ENCODE measurements at regions not wholly inside any gene's neighbourhood (a gene's known extent, or its start where the extent isn't known, plus 50 kb on each side); places are given as distances from the start of the nearest gene placed in this dataset.
A peak's percentile ranks its signal among the peaks of the same experiment; 100 is the strongest.

DNA sequence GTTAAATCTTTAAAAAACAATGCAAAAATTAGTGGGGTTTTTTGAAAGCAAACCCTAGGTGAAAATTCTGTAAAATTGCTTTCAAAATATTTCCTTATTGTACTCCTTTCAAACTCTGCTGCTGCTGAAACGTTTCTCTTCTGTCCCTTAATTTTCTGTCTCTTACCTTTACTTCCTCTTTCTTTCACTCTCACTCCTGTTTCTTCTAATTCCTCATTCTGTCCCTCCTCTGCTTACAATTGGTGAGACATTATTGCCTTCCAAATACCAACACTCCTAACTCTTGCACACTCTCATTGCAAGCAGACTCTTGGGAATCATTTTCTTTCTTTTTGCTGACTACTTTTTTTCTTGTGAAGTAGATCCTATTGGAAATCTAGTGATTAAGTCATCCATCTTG lies 685.6 kb upstream of the SLITRK1 start:
- no peak for DNase-seq (ENCODE audit: low read depth)
- H3K4me3 ChIP-seq (ENCODE audit: low read depth, low read length): no peak overlapping the region
- TF ChIP-seq, protein P1, sequence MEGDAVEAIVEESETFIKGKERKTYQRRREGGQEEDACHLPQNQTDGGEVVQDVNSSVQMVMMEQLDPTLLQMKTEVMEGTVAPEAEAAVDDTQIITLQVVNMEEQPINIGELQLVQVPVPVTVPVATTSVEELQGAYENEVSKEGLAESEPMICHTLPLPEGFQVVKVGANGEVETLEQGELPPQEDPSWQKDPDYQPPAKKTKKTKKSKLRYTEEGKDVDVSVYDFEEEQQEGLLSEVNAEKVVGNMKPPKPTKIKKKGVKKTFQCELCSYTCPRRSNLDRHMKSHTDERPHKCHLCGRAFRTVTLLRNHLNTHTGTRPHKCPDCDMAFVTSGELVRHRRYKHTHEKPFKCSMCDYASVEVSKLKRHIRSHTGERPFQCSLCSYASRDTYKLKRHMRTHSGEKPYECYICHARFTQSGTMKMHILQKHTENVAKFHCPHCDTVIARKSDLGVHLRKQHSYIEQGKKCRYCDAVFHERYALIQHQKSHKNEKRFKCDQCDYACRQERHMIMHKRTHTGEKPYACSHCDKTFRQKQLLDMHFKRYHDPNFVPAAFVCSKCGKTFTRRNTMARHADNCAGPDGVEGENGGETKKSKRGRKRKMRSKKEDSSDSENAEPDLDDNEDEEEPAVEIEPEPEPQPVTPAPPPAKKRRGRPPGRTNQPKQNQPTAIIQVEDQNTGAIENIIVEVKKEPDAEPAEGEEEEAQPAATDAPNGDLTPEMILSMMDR (IDR thresholded peaks at IDR 0.05; ENCODE audit: insufficient read depth, low read length): no peak

- DNase-seq (ENCODE audit: low read depth): no peak
- TF ChIP-seq, protein P1 (IDR thresholded peaks at IDR 0.05; ENCODE audit: insufficient read depth, low read length): no peak
- H3K4me3 ChIP-seq (ENCODE audit: low read depth, low read length): no peak overlapping the region
Observed at GRCh38 chr13:84566780-84567179, 684.5 kb upstream of the SLITRK1 start.

GRCh38 chr13:84563611-84564010 lies 681.3 kb upstream of the SLITRK1 start:
- no peak overlapping the region for H3K4me3 ChIP-seq (ENCODE audit: low read depth, low read length)
- TF ChIP-seq, protein P1 (IDR thresholded peaks at IDR 0.05; ENCODE audit: insufficient read depth, low read length): no peak
- no peak for DNase-seq (ENCODE audit: low read depth)

- TF ChIP-seq, protein P1 (IDR thresholded peaks at IDR 0.05; ENCODE audit: insufficient read depth, low read length): no peak
- no peak overlapping the region for H3K4me3 ChIP-seq (ENCODE audit: low read depth, low read length)
- DNase-seq (ENCODE audit: low read depth): peak; percentile 4
Observed at GRCh38 chr13:84553227-84553626, 671.0 kb upstream of the SLITRK1 start.

GRCh38 chr13:84543962-84544361 lies 661.7 kb upstream of the SLITRK1 start:
- no peak for DNase-seq (ENCODE audit: low read depth)
- TF ChIP-seq, protein P1 (IDR thresholded peaks at IDR 0.05; ENCODE audit: insufficient read depth, low read length): no peak
- H3K4me3 ChIP-seq (ENCODE audit: low read depth, low read length): no peak overlapping the region

GRCh38 chr13:84542348-84542747 lies 660.1 kb upstream of the SLITRK1 start:
- H3K4me3 ChIP-seq (ENCODE audit: low read depth, low read length): no peak overlapping the region
- TF ChIP-seq, protein P1 (IDR thresholded peaks at IDR 0.05; ENCODE audit: insufficient read depth, low read length): no peak
- DNase-seq (ENCODE audit: low read depth): no peak

- H3K4me3 ChIP-seq (ENCODE audit: low read depth, low read length): no peak overlapping the region
- no peak for DNase-seq (ENCODE audit: low read depth)
- TF ChIP-seq, protein P1 (IDR thresholded peaks at IDR 0.05; ENCODE audit: insufficient read depth, low read length): no peak
Observed at GRCh38 chr13:84536906-84537305, 654.6 kb upstream of the SLITRK1 start.

Measured in fibroblast of the aortic adventitia (primary cell).